GM23248 (cell line): ENCODE measurements at regions not wholly inside any gene's neighbourhood (a gene's known extent, or its start where the extent isn't known, plus 50 kb on each side); places are given as distances from the start of the nearest gene placed in this dataset.

Experiments
- EZH2 ChIP-seq: fragments of 200-600 bp; sonication (generic); IDR thresholded peaks from 2 replicates; pipeline ENCODE4 v1.6.1; 2018; ENCODE audit warnings: antibody characterized with exemption, mild to moderate bottlenecking; ENCODE audit not compliant: insufficient read depth, poor library complexity, severe bottlenecking
- EZH2phosphoT487 ChIP-seq: fragments of 200-600 bp; sonication (generic); IDR thresholded peaks from 2 replicates; pipeline ENCODE4 v1.6.1; 2018; ENCODE audit warnings: antibody characterized with exemption, moderate library complexity, mild to moderate bottlenecking, low read depth; ENCODE audit not compliant: insufficient read depth

DNA sequence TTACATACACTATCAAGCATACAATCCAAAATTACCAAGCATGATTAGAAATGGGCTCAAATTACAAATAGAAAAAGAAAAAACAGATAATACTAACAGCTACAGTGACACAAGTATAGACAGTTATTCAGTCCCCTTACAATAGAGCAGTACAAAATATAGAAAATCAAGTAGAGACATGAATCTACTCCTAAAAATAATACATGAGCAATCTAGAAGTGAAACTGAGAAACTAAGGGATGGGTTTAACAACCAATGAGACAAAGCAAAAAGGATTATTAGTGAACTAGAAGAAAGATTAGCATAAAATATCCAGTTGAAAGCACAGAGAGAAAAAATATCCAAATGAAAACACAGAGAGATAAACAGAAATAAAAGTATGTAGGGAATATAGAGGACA is 426.7 kb downstream of the TBC1D4 start:
- TF ChIP-seq EZH2, result no peak
- no peak for TF ChIP-seq EZH2phosphoT487
